Motor neuron (in vitro differentiated cells): ENCODE measurements at regions not wholly inside any gene's neighbourhood (a gene's known extent, or its start where the extent isn't known, plus 50 kb on each side); places are given as distances from the start of the nearest gene placed in this dataset.

Experiments used
- ATAC-seq, 8 experiments: fragments of 200-7000 bp; cut with Tn5 transposase; replicated peaks in 6 of 8; 2 replicates each; pipeline ENCODE4 v1.8.0; 2021; ENCODE audit warnings: mild to moderate bottlenecking in 8 of 8, moderate library complexity in 8 of 8
- H3K27ac ChIP-seq, 2 donors: fragments of 250-450 bp; sonication (Bioruptor Pico); 2 replicates each; pipeline ENCODE4 v1.9.0; 2021; ENCODE audit warnings: antibody characterized with exemption in 2 of 2, mild to moderate bottlenecking in 2 of 2, moderate library complexity in 1 of 2
- H3K4me1 ChIP-seq, 2 donors: fragments of 250-450 bp; sonication (Bioruptor Pico); replicated peaks in 1 of 2; 2 replicates each; pipeline ENCODE4 v1.6.1; 2021; ENCODE audit warnings: antibody characterized with exemption in 2 of 2, mild to moderate bottlenecking in 2 of 2, moderate library complexity in 1 of 2
- H3K4me3 ChIP-seq, 5 donors: fragments of 250-450 bp; sonication (Bioruptor Pico); 2 replicates each; pipeline ENCODE4 v1.9.0; 2021; ENCODE audit warnings: antibody characterized with exemption in 5 of 5, mild to moderate bottlenecking in 5 of 5, moderate library complexity in 4 of 5
- WGBS, 10 experiments: fragments of 450-650 bp; shearing (Covaris generic); methylation state at CpG; one replicate each; pipeline ENCODE4 v1.0.0; 2022; 5-methylcytosine and 5-hydroxymethylcytosine counted together
- in situ Hi-C, 9 experiments: fragments of 400-800 bp; cut with MboI; loops; one replicate each; pipeline ENCODE4 v1.15.0; 2021; ENCODE audit warnings: low sequenced_read_pairs in 9 of 9, low pct_unique_long_range_greater_than_20kb in 2 of 9; ENCODE audit not compliant: unreplicated experiment in 9 of 9

DNA sequence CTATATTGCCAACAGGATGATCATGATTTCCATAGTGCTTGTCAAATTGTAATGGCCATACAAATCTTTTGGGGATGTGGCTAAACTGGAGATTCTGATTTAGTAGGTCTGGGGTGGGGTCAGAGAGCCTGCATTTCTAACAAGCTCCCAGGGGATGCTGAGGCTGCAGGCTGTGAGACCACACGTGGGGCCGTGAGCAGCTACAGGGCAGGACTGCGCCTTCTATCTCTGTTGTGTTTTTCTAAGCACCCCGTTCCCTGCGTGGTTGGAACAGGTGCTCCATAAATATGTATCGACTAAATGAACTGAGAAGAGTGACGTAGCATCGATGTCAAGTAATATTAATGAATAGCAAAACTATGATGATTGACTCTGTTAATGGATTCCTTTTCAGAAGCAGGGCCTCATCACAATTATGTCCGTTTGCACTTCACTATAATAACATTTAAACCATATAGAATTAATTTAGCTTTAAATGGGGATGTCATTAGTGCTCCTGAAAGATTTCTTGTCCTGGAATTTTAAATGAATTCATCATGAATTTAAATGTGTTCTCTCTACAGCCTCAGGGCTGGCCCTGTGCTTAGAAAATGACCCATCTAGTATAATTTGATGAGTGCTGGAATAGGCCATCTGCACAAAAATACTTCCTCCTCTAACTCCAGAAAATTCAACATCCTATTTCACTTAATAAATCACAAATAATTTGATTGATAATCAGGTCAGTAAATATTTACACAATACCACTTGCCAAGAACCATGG is 51.7 kb upstream of the SIAH3 start:
- peak overlapping the region in 1 of 2 donors; percentile 46 for H3K27ac ChIP-seq
- peaks cover 10 to 59% of the 10 kb centered on the region in 2 donors for H3K4me1 ChIP-seq
- peak in 6 of 8 experiments; percentile 62 to 91 (median 85) for ATAC-seq
- WGBS, 10 experiments: 17 to 76% (median 58%) methylated on average over 4 to 9 of the region's 9 CpGs; no CpG with 5 or more reads in 3 of the 10 experiments
- no peak overlapping the region for H3K4me3 ChIP-seq
- in situ Hi-C loops: no loop called here
